ENCODE measurements at regions not wholly inside any gene's neighbourhood (a gene's known extent, or its start where the extent isn't known, plus 50 kb on each side); places are given as distances from the start of the nearest gene placed in this dataset.

DNA sequence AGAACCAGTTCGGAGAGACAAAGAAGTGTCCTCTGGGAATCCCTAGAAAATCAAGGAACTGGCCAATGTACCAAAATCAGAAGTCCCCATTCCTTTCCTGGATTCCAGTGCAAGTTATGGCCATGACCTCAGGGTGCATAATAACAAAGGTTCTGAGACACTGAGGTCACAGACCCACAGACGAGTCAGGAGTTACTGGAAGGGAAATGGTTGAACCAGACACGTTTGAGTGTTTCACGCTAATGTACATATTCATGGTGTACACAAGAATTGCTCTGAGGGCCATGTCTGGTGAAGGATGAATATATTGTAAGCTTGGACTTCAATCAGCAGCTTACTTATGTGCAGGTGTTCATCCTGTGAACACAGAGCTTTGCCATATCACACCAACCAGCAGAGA, 58.6 kb upstream of the KLHL29 start:
- DNase-seq, result no peak

GRCh38 chr2:23327416-23327815, 57.6 kb upstream of the KLHL29 start:
- DNase-seq, result no peak

GRCh38 chr2:23327887-23328286, 57.1 kb upstream of the KLHL29 start:
- DNase-seq, result no peak

GRCh38 chr2:23330214-23330613, 54.8 kb upstream of the KLHL29 start:
- no peak for DNase-seq

All from NCI-H524 (cell line).